ENCODE measurements at regions not wholly inside any gene's neighbourhood (a gene's known extent, or its start where the extent isn't known, plus 50 kb on each side); places are given as distances from the start of the nearest gene placed in this dataset.

GRCh38 chr2:198219292-198219691, 414.9 kb downstream of the PLCL1 start:
- no peak overlapping the region for H3K4me3 ChIP-seq (replicated peaks in 1 of 2; ENCODE audit: low read depth in 2 of 2, low read length in 2 of 2)
- TF ChIP-seq CTCF (IDR thresholded peaks at IDR 0.05; ENCODE audit: low read depth, low read length) = no peak
- no peak for DNase-seq (ENCODE audit: low read depth in 2 of 2)

- peak; percentile 4 to 16 for DNase-seq (ENCODE audit: low read depth in 2 of 2)
- TF ChIP-seq CTCF (IDR thresholded peaks at IDR 0.05; ENCODE audit: low read depth, low read length) = no peak
- no peak overlapping the region for H3K4me3 ChIP-seq (replicated peaks in 1 of 2; ENCODE audit: low read depth in 2 of 2, low read length in 2 of 2)
These were observed 409.8 kb downstream of the PLCL1 start for GRCh38 chr2:198214114-198214596.

GRCh38 chr2:198213253-198213652, 408.9 kb downstream of the PLCL1 start:
- no peak for TF ChIP-seq CTCF (IDR thresholded peaks at IDR 0.05; ENCODE audit: low read depth, low read length)
- no peak overlapping the region for H3K4me3 ChIP-seq (replicated peaks in 1 of 2; ENCODE audit: low read depth in 2 of 2, low read length in 2 of 2)
- no peak for DNase-seq (ENCODE audit: low read depth in 2 of 2)

GRCh38 chr2:198211706-198212105, 407.3 kb downstream of the PLCL1 start:
- DNase-seq (ENCODE audit: low read depth in 2 of 2) = no peak
- no peak overlapping the region for H3K4me3 ChIP-seq (replicated peaks in 1 of 2; ENCODE audit: low read depth in 2 of 2, low read length in 2 of 2)
- no peak for TF ChIP-seq CTCF (IDR thresholded peaks at IDR 0.05; ENCODE audit: low read depth, low read length)

DNA sequence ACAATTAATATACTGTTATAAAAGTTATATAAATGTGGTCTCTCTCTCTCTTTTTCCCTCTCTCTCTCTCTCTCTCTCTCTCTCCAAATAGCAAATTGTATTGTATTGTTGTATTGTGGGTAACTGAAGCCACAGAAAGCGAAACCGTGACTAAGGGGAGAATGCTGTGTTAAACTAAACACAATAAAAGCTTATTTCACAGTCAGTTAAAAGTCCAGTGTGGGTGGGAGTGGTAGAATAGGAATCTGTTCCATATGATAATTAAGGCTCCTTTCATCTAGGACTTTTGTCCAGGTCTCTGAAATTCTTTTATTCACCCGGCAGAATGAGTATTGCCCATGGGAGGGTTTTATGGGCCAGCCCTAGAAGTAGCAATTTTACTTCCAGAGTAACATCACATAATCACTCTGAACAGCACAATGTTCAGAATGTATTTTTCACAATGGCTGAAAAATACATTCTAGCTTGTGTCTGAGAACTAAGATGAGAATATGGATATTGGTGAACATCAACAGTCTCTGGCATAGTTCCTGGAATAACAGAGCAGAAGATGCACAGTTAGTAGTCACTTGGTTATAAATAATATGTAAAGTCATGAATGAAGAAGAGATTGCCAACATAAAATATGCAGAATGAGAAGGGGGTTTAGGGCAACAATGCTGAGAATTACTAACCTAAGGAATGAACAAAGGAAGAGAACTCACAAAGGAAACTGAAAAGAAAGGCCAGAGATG, 399.1 kb downstream of the PLCL1 start:
- no peak overlapping the region for H3K4me3 ChIP-seq (replicated peaks in 1 of 2; ENCODE audit: low read depth in 2 of 2, low read length in 2 of 2)
- no peak for TF ChIP-seq CTCF (IDR thresholded peaks at IDR 0.05; ENCODE audit: low read depth, low read length)
- no peak for DNase-seq (ENCODE audit: low read depth in 2 of 2)
